BJ (cell line): ENCODE measurements at regions not wholly inside any gene's neighbourhood (a gene's known extent, or its start where the extent isn't known, plus 50 kb on each side); places are given as distances from the start of the nearest gene placed in this dataset.

Source experiments
- CTCF ChIA-PET: fragments of 350-600 bp; formaldehyde crosslinking; extraction: SDS; loops from one replicate; lab custom pipeline; 2021; ENCODE audit warnings: antibody characterized with exemption, inconsistent platforms; lab: Yijun Ruan, JAX
- POLR2A ChIA-PET: fragments of 300-600 bp; sonication (Branson Sonifier 250); formaldehyde crosslinking; extraction: SDS; loops from one replicate; lab custom pipeline; 2021; ENCODE audit warnings: antibody characterized with exemption; lab: Charles Lee
- DNase-seq: peaks from one replicate; pipeline ENCODE4 v3.0.0-alpha.2; 2011; ENCODE audit warnings: low read depth
- H3K27me3 ChIP-seq: 2 replicates; pipeline ENCODE4 v1.6.0; 2011; ENCODE audit warnings: low read length; ENCODE audit not compliant: control insufficient read depth, insufficient read depth
- H3K36me3 ChIP-seq: 2 replicates; pipeline ENCODE4 v1.5.1; 2011; ENCODE audit warnings: low read length; ENCODE audit not compliant: control insufficient read depth, insufficient read depth
- H3K4me3 ChIP-seq: 2 replicates; pipeline ENCODE4 v1.5.1; 2011; ENCODE audit warnings: low read depth, mild to moderate bottlenecking, control low read depth, low read length
- CTCF ChIP-seq: IDR thresholded peaks from 2 replicates; pipeline ENCODE4 v1.5.1; 2011; ENCODE audit warnings: low read depth, mild to moderate bottlenecking, control low read depth, inconsistent platforms, low read length, moderate library complexity; ENCODE audit not compliant: insufficient read depth

GRCh38 chr6:12507636-12508035 is 208.9 kb upstream of the PHACTR1 start:
- no peak for DNase-seq
- Histone ChIP-seq H3K4me3 (no peak overlapping the region), H3K36me3 (no peaks in the 10 kb centered on the region), H3K27me3 (no peaks in the 10 kb centered on the region)
- ChIA-PET POLR2A (no interaction called here), CTCF (interaction anchor here (0.8 to 1.0 kb wide), 2 partner anchors 15 to 25 kb away, joined by 3 read pairs; no protein-coding TSS in a partner anchor)
- no peak for TF ChIP-seq CTCF

GRCh38 chr6:12508553-12508952 is 208.0 kb upstream of the PHACTR1 start:
- Histone ChIP-seq H3K27me3 (no peaks in the 10 kb centered on the region), H3K4me3 (no peak overlapping the region), H3K36me3 (no peaks in the 10 kb centered on the region)
- POLR2A ChIA-PET, result no interaction called here
- no peak for DNase-seq
- no peak for TF ChIP-seq CTCF
- CTCF ChIA-PET, result interaction anchor here (1.0 kb wide), 1 partner anchor 14 kb away, joined by 3 read pairs; no protein-coding TSS in a partner anchor

- CTCF ChIA-PET, result interaction anchor here (1.6 to 2.0 kb wide), 2 partner anchors 13 to 14 kb away, joined by 3 to 5 read pairs; no protein-coding TSS in a partner anchor
- TF ChIP-seq CTCF, result no peak
- DNase-seq, result no peak
- POLR2A ChIA-PET, result no interaction called here
- no peak overlapping the region for H3K4me3 ChIP-seq
- no peaks in the 10 kb centered on the region for H3K27me3 ChIP-seq
- no peaks in the 10 kb centered on the region for H3K36me3 ChIP-seq
These were observed 207.5 kb upstream of the PHACTR1 start for GRCh38 chr6:12509060-12509459.

- ChIA-PET CTCF (no interaction called here), POLR2A (no interaction called here)
- H3K36me3 ChIP-seq, result no peaks in the 10 kb centered on the region
- H3K27me3 ChIP-seq, result no peaks in the 10 kb centered on the region
- TF ChIP-seq CTCF, result no peak
- DNase-seq, result no peak
- H3K4me3 ChIP-seq, result no peak overlapping the region
These were observed 200.5 kb upstream of the PHACTR1 start for GRCh38 chr6:12516070-12516469.

- Histone ChIP-seq H3K4me3 (no peak overlapping the region), H3K36me3 (no peaks in the 10 kb centered on the region), H3K27me3 (no peaks in the 10 kb centered on the region)
- POLR2A ChIA-PET, result interaction anchor here (0.7 kb wide), 1 partner anchor 9 kb away, joined by 3 read pairs; no protein-coding TSS in a partner anchor
- no peak for DNase-seq
- CTCF ChIA-PET, result interaction anchor here (0.8 to 1.2 kb wide), 2 partner anchors 12 to 14 kb away, joined by 3 read pairs; no protein-coding TSS in a partner anchor
- TF ChIP-seq CTCF, result no peak
These were observed 194.2 kb upstream of the PHACTR1 start for GRCh38 chr6:12522347-12522746.
